ENCODE measurements at regions not wholly inside any gene's neighbourhood (a gene's known extent, or its start where the extent isn't known, plus 50 kb on each side); places are given as distances from the start of the nearest gene placed in this dataset.

GRCh38 chr1:17890815-17891191 lies 135.7 kb downstream of the ACTL8 start:
- Histone ChIP-seq H3K27ac (ENCODE audit: low read depth, low read length, poor library complexity, severe bottlenecking) (no peak overlapping the region), H3K4me3 (ENCODE audit: low read depth, low read length, poor library complexity, severe bottlenecking) (no peak overlapping the region), H3K9ac (ENCODE audit: low read length) (no peak overlapping the region), H3K27me3 (ENCODE audit: insufficient read depth, low read length) (0 out of 2 replicates have a peak, but pooled peaks cover 4% of the 10 kb centered on the region), H3K9me2 (ENCODE audit: low read depth, low read length) (no peaks in the 10 kb centered on the region), H3K9me3 (ENCODE audit: low read length) (no peaks in the 10 kb centered on the region), H3K4me1 (ENCODE audit: insufficient read depth, low read length, severe bottlenecking) (no peaks in the 10 kb centered on the region), H3K36me3 (ENCODE audit: insufficient read depth, low read length) (no peaks in the 10 kb centered on the region), H3K79me2 (ENCODE audit: insufficient read depth, low read length) (no peaks in the 10 kb centered on the region), H4K20me1 (ENCODE audit: insufficient read depth, low read length) (no peaks in the 10 kb centered on the region), H2AFZ (ENCODE audit: low read length) (no peak overlapping the region), H3K4me2 (ENCODE audit: low read length) (no peak overlapping the region), H3F3A (ENCODE audit: insufficient read depth, low read length) (no peaks in the 10 kb centered on the region)
- TF ChIP-seq CTCF (IDR thresholded peaks at IDR 0.05; ENCODE audit: low read length): no peak
- TF ChIP-seq EZH2 (IDR thresholded peaks at IDR 0.05; ENCODE audit: borderline replicate concordance, low read length): no peak

- H3K4me2 ChIP-seq (ENCODE audit: low read length): no peak overlapping the region
- H3K4me1 ChIP-seq (ENCODE audit: insufficient read depth, low read length, severe bottlenecking): no peaks in the 10 kb centered on the region
- no peaks in the 10 kb centered on the region for H4K20me1 ChIP-seq (ENCODE audit: insufficient read depth, low read length)
- no peaks in the 10 kb centered on the region for H3K79me2 ChIP-seq (ENCODE audit: insufficient read depth, low read length)
- TF ChIP-seq CTCF (IDR thresholded peaks at IDR 0.05; ENCODE audit: low read length) (no peak), EZH2 (IDR thresholded peaks at IDR 0.05; ENCODE audit: borderline replicate concordance, low read length) (no peak)
- H3K9ac ChIP-seq (ENCODE audit: low read length): no peak overlapping the region
- H3K9me2 ChIP-seq (ENCODE audit: low read depth, low read length): no peaks in the 10 kb centered on the region
- H3K27me3 ChIP-seq (ENCODE audit: insufficient read depth, low read length): 0 out of 2 replicates have a peak, but pooled peaks cover 4% of the 10 kb centered on the region
- H3K36me3 ChIP-seq (ENCODE audit: insufficient read depth, low read length): no peaks in the 10 kb centered on the region
- no peak overlapping the region for H3K4me3 ChIP-seq (ENCODE audit: low read depth, low read length, poor library complexity, severe bottlenecking)
- no peaks in the 10 kb centered on the region for H3F3A ChIP-seq (ENCODE audit: insufficient read depth, low read length)
- H3K27ac ChIP-seq (ENCODE audit: low read depth, low read length, poor library complexity, severe bottlenecking): no peak overlapping the region
- no peaks in the 10 kb centered on the region for H3K9me3 ChIP-seq (ENCODE audit: low read length)
- no peak overlapping the region for H2AFZ ChIP-seq (ENCODE audit: low read length)
These were observed 136.3 kb downstream of the ACTL8 start for GRCh38 chr1:17891205-17892110.

- Histone ChIP-seq H3K9me2 (ENCODE audit: low read depth, low read length) (no peaks in the 10 kb centered on the region), H4K20me1 (ENCODE audit: insufficient read depth, low read length) (no peaks in the 10 kb centered on the region), H3F3A (ENCODE audit: insufficient read depth, low read length) (no peaks in the 10 kb centered on the region), H2AFZ (ENCODE audit: low read length) (no peak overlapping the region), H3K4me2 (ENCODE audit: low read length) (no peak overlapping the region), H3K4me1 (ENCODE audit: insufficient read depth, low read length, severe bottlenecking) (no peaks in the 10 kb centered on the region), H3K4me3 (ENCODE audit: low read depth, low read length, poor library complexity, severe bottlenecking) (no peak overlapping the region), H3K9ac (ENCODE audit: low read length) (no peak overlapping the region), H3K36me3 (ENCODE audit: insufficient read depth, low read length) (no peaks in the 10 kb centered on the region), H3K79me2 (ENCODE audit: insufficient read depth, low read length) (no peaks in the 10 kb centered on the region), H3K27ac (ENCODE audit: low read depth, low read length, poor library complexity, severe bottlenecking) (no peak overlapping the region), H3K27me3 (ENCODE audit: insufficient read depth, low read length) (0 out of 2 replicates have a peak, but pooled peaks cover 4% of the 10 kb centered on the region), H3K9me3 (ENCODE audit: low read length) (no peaks in the 10 kb centered on the region)
- TF ChIP-seq EZH2 (IDR thresholded peaks at IDR 0.05; ENCODE audit: borderline replicate concordance, low read length): no peak
- no peak for TF ChIP-seq CTCF (IDR thresholded peaks at IDR 0.05; ENCODE audit: low read length)
These were observed 137.1 kb downstream of the ACTL8 start for GRCh38 chr1:17892225-17892624.

Data from OCI-LY1 (cell line).